ENCODE measurements at regions not wholly inside any gene's neighbourhood (a gene's known extent, or its start where the extent isn't known, plus 50 kb on each side); places are given as distances from the start of the nearest gene placed in this dataset.

DNA sequence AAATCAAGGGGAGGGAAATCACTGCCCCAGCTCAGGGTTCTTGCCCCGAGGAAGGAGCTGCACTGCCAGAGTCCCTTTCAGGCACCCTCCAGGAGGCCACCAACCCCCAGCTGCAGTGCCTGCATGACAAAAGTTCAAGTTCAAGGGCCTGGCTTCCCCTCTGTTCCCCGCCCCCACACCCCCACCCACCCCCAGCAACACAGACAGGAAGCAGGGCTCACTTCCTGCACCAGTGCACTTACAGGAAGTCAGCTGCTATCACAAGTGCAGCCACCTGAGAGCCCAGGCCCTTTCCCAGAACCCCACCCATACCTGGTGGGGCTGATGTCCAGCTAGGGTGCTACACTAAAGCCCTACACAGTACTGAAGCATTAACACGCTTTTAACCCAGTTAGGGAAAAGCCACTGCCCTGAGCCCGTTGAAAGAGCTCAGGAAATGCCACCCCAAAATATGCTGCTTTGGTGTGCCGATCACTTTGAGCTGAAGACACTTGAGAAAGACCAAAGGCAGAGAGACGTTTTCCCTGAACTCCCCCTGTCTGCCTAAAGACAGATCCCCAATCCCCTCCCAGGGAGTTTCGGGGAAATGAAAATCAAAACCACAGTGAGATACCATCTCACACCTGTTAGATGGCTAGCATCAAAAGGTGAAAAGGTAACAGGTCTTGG lies 109.9 kb upstream of the CAB39 start:
- TF ChIP-seq POLR2A (IDR thresholded peaks at IDR 0.05) (no peak), CTCF (IDR thresholded peaks at IDR 0.05) (no peak)

All from testis (tissue), 2 donors.